ENCODE measurements at regions not wholly inside any gene's neighbourhood (a gene's known extent, or its start where the extent isn't known, plus 50 kb on each side); places are given as distances from the start of the nearest gene placed in this dataset.

- TF ChIP-seq CTCF (conservative IDR thresholded peaks at IDR 0.05) (no peak), EZH2 (IDR thresholded peaks at IDR 0.05; ENCODE audit: low read depth) (no peak)
Measured at GRCh38 chr1:104082221-104082620, 332.5 kb downstream of the AMY1C start.

Data from PC-9 (cell line).